GM06990 (cell line): ENCODE measurements at regions not wholly inside any gene's neighbourhood (a gene's known extent, or its start where the extent isn't known, plus 50 kb on each side); places are given as distances from the start of the nearest gene placed in this dataset.

Source experiments
- DNase-seq: peaks from one replicate; pipeline ENCODE4 v3.0.0-alpha.2; 2011; ENCODE audit not compliant: insufficient read length; ENCODE audit errors: extremely low read depth
- H3K27me3 ChIP-seq: replicated peaks from 2 replicates; pipeline ENCODE4 v1.6.0; 2011; ENCODE audit warnings: low read length; ENCODE audit not compliant: control insufficient read depth, insufficient read depth
- H3K36me3 ChIP-seq: 2 replicates; pipeline ENCODE4 v1.5.1; 2011; ENCODE audit warnings: low read length; ENCODE audit not compliant: control insufficient read depth, insufficient read depth
- H3K4me3 ChIP-seq: replicated peaks from 2 replicates; pipeline ENCODE4 v1.5.1; 2011; ENCODE audit warnings: low read depth, mild to moderate bottlenecking, control low read depth, low read length
- CTCF ChIP-seq: IDR thresholded peaks from 2 replicates; pipeline ENCODE4 v1.5.1; 2011; ENCODE audit warnings: low read length, control low read depth, mild to moderate bottlenecking, inconsistent platforms; ENCODE audit not compliant: insufficient read depth, poor library complexity, severe bottlenecking

- no peaks in the 10 kb centered on the region for H3K27me3 ChIP-seq
Observed at GRCh38 chr18:42292654-42293053, 337.6 kb downstream of the PIK3C3 start.

GRCh38 chr18:42296192-42296591 is 341.2 kb downstream of the PIK3C3 start:
- H3K27me3 ChIP-seq = no peaks in the 10 kb centered on the region; the same call in 1 of the 2 replicates
- no peak for DNase-seq
- TF ChIP-seq CTCF = no peak
- H3K36me3 ChIP-seq = no peaks in the 10 kb centered on the region
- H3K4me3 ChIP-seq = no peak overlapping the region

More at GRCh38 chr18:42292654-42293053, 337.6 kb downstream of the PIK3C3 start:
- no peak for DNase-seq
- Histone ChIP-seq H3K4me3 (no peak overlapping the region), H3K36me3 (no peaks in the 10 kb centered on the region)
- no peak for TF ChIP-seq CTCF

DNA sequence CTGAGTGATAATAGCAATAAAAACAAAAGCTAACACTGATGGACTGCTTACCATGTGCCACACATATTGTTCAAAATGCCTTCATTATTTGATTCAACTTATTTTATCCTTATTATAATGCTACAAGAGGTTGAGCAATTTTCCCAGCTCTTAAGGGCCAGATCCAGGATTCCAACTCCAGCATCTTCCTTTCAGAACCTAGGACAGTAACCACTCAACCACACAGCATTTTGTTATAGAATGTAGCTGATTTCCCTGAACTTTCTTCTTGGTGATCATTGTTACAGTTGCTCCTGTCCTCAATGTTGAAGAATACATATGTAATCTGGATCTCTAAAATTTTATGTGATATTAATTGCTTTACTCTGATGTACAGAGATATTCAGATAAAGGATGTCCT is 341.7 kb downstream of the PIK3C3 start:
- TF ChIP-seq CTCF = no peak
- no peaks in the 10 kb centered on the region for H3K36me3 ChIP-seq
- H3K27me3 ChIP-seq = no peaks in the 10 kb centered on the region; the same call in 1 of the 2 replicates
- no peak for DNase-seq
- H3K4me3 ChIP-seq = no peak overlapping the region

DNA sequence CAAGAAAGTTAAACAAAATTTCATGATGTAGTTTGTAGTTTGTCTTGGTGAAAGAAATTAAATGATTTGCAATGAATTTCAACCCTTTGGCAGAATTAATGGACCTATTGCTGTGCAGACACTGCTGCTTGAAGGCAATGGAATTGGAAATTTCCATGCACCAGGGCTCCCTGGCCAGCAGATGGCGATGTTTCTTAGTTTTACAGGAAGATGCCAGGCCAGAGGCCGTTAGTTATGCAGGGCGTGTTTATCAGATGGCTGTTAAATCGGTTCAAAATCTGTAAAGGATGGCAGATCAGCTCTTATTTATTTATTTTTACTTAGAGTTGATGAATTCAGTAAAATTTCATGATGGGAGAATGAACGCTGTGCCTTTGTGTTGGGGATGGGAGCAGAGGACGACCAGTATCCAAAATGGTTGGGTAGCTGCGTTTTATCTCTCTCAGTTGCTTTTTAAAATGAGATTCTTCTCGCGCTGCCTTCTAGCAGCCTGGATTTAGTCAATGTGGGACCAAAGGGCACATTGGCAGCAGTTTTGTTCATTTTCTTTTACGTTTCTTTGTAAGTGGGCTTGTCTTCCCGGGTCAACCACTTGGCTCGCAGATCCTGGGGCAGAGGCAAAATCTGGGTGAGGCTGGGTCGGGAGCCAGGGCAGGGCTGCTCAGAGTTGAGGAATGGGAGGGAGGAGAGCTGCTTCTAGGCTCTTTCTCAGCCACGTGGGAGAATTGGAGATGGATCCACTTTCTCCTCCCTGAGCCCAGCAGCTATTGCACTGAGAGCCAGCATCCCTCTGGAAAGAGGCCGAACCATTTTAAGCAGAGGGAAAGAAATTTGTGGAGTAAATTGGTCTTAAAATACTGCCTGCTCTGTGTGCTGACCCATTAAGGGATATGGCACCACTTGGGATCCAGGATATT is 344.0 kb downstream of the PIK3C3 start:
- Histone ChIP-seq H3K27me3 (no peaks in the 10 kb centered on the region; the same call in 1 of the 2 replicates), H3K36me3 (no peaks in the 10 kb centered on the region), H3K4me3 (no peak overlapping the region)
- peak; percentile 94 for TF ChIP-seq CTCF
- DNase-seq = no peak

- Histone ChIP-seq H3K4me3 (no peak overlapping the region), H3K27me3 (no peaks in the 10 kb centered on the region; the same call in 1 of the 2 replicates), H3K36me3 (no peaks in the 10 kb centered on the region)
- no peak for DNase-seq
- TF ChIP-seq CTCF = no peak
Observed at GRCh38 chr18:42305869-42306593, 351.0 kb downstream of the PIK3C3 start.
